Erythroblast (primary cell): ENCODE measurements at regions not wholly inside any gene's neighbourhood (a gene's known extent, or its start where the extent isn't known, plus 50 kb on each side); places are given as distances from the start of the nearest gene placed in this dataset.
A peak's percentile ranks its signal among the peaks of the same experiment; 100 is the strongest.

Source experiments
- DNase-seq, 2 experiments: peaks; one replicate each; lab custom pipeline; 2025; lab: John Stamatoyannopoulos, UW
- GATA1 ChIP-seq: IDR thresholded peaks from 2 replicates; pipeline ENCODE4 v1.6.1; 2011; ENCODE audit warnings: low read depth, mild to moderate bottlenecking, control low read depth, low read length, moderate library complexity
- POLR2A ChIP-seq: IDR thresholded peaks from 2 replicates; pipeline ENCODE4 v1.6.1; 2011; ENCODE audit warnings: mild to moderate bottlenecking, low read length

DNA sequence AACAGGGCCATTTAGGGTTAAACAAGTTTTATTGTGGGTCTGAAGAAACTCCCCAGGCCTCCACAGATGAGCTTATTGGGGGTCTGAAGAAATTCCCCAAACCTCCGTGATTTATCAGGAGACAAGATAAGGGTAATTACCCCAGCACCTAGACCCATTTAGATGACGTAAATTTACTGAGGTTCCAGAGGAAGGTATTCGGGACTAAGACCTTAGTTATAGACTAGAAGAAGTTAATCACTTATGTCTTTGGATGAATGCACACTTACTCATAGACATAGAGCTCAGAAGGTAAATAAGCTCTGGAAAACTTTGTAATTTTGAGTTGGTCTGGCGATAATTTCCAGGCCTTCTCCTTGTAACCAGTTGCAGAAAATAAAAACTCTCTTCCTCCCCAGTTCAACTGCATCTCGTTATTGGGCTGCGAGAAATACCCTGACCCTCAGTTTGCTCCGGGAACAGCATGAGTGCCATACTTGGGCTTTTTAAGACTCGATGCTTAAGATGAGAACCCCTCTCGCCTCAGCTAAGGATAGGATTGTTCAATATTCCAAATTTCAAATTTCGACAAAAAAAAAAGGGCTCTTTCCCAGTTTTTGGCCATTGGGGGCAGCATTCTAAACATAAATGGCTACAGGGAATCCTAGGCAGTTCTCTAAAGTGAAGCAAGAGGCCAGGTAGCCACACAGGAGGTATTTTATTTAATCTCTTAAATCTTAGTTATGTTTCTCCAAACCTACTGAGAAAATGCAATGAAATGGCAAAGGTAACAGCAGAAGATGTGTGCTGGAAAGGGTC is 74.7 kb upstream of the PFKP start:
- TF ChIP-seq POLR2A (no peak), GATA1 (no peak)
- DNase-seq = no peak

DNA sequence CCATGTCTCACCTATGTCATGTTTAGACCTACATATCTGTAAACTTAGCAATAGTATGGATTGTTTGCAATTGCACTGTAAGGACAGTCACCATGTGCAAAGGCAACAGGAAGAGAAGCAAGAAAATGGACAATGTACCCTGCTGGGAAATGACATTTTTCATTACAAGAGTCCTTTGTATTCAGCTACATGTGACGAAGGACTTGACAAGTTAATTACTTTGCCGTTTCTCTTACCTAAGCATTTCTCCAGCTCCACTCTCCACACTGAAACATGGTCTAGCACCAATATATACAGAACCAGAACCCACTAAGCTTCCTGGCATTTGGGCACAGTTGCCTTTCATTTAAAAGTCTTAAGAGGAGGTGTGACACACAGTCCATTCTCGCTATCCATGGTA is 76.6 kb upstream of the PFKP start:
- TF ChIP-seq POLR2A = no peak
- no peak for DNase-seq

DNA sequence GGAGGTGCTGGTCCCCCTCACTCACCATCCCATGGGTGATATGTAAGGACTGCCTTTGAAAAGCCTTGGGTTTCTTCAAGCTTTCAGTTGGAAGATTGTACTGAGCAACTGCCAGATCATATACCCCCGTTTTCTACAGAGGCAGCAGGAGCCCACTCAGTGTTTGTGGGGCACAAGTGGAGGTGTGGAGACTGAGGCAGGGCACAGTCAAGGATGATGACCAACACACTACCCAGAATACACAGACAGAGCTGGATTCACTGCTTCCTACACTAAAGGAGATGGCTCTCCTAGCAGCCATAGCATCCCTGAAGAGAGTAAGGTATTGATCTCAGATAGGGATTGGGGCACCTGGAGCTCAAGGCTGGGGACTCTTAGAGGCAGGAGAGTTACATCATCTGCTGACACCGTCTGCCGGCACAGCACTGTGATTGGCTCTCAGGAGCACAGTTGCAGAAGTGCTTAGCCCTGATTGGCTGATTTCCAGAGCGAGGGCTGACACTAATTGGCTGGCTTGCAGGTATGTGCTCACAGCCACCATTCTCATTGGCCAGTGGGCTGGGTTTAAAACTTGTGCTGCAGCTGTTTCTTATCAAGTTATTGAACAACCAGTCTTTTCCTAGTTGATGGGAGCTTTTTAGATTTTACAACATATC is 77.9 kb upstream of the PFKP start:
- peak in 1 of 2 experiments; percentile 10 for DNase-seq
- TF ChIP-seq GATA1 (no peak), POLR2A (no peak)

DNA sequence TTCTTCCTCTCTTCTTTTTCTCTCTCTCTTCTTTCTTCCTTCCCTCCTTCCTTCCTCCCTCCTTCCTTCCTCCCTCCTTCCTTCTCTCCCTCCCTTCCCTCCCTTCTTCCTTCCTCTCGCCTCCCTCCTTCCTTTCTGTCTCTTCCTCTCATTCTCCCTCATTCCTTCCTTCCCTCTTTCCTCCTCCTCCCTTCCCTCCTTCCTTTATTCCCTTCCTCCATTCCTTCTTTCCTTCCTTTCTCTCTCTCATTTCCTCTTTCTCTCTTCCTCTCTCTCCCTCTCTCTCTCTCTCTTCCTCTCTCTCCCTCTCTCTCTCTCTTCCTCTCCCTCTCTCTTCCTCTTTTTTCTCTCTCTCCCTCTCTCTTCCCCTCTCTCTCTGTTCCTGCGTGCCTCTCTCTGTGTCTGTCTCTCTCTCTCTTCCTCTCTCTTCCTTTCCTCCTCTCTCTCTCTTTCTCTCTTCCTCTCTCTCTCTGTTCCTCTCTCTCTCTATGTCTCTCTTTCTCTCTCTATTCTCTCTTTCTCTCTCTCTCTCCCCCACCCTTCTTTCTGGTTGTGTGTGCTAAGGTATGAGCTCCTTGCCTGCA is 80.1 kb upstream of the PFKP start:
- no peak for TF ChIP-seq POLR2A
- no peak for TF ChIP-seq GATA1
- DNase-seq = no peak

DNA sequence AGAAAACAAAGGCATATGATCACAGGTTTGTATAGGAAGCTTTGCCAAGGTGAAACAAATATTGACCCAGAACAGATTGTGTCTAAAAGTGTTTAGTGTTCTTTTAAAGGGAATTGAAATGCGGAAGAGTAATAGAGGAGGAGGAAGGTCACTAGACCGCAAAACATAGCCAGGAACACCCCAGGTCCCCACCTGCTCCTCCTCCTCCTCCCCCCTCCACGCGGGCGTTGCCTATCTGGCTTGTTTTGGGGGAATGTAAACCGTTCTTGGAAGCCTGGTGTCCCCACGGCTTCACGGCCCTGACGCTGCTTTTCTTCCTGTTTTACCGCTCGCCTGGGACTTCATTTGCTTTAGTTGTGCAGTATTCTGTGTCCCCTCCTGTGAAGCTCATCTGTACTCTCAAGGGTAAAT is 81.0 kb upstream of the PFKP start:
- TF ChIP-seq POLR2A (no peak), GATA1 (no peak)
- no peak for DNase-seq

DNA sequence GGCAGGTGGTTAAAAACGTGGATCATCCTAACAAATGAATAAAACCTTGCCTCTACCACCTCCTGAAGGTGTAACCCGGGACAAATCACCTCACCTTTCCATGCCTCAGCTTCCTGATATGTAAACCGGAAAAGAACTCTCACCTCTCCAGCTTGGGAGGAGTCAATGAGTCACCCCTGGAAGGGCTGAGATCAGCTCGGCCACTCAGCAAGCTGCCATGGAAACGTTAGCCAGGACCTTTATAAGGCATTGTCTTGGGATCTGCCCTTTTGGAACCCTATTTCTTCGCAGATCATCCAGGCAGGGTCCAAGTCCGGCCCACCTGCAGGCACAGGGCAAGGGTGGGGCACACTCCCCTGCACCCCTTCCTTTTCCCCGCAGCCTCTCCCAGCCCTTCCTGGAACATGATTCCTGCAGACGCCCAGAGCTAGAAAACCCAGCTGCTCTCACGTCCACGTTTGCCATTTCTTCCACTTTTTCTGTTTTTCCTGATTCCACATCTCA is 81.6 kb upstream of the PFKP start:
- TF ChIP-seq POLR2A = no peak
- no peak for TF ChIP-seq GATA1
- DNase-seq = peak in 1 of 2 experiments; percentile 5

DNA sequence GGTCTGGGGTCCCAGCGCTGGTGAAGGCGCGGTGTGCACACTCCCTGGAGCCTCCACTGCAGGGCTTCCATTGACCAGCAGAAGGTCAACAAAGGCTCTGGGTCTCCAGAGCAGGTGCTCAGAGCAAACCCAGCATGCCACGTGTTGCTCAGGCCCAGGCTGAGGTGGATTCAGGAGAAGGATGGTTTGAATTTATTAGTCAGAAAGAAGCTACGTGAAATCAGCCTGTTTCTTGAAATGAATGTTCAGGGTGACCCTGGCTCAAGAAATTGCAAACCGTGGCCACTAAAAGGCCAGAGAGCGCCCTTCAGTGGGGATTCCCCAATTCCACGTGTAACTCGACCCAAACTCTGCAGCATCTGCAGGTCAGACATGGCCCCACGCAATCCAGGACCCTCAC is 82.7 kb upstream of the PFKP start:
- DNase-seq = no peak
- TF ChIP-seq POLR2A = no peak
- TF ChIP-seq GATA1 = no peak

DNA sequence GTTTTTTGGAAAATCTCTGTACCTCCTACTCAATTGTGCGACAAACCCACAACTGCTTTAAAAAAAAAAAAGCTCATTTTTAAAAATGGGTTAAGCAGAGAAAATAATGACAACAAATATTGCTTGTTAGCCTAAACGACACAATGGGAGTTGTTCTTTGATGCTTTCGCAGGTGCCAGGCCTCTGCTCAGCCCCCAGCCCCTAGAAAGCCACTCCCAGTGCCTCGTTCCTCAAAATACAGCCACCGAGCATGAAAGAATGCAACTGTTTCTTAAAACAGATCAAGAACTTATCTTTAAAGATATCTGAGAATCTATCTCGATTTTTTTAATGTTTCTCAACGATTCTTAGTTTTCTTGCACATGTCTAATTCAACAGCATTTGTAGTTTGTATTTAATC is 85.2 kb upstream of the PFKP start:
- TF ChIP-seq POLR2A = no peak
- no peak for TF ChIP-seq GATA1
- DNase-seq = no peak

GRCh38 chr10:2981361-2981801 is 86.0 kb upstream of the PFKP start:
- TF ChIP-seq GATA1 = no peak
- no peak for TF ChIP-seq POLR2A
- DNase-seq = no peak

DNA sequence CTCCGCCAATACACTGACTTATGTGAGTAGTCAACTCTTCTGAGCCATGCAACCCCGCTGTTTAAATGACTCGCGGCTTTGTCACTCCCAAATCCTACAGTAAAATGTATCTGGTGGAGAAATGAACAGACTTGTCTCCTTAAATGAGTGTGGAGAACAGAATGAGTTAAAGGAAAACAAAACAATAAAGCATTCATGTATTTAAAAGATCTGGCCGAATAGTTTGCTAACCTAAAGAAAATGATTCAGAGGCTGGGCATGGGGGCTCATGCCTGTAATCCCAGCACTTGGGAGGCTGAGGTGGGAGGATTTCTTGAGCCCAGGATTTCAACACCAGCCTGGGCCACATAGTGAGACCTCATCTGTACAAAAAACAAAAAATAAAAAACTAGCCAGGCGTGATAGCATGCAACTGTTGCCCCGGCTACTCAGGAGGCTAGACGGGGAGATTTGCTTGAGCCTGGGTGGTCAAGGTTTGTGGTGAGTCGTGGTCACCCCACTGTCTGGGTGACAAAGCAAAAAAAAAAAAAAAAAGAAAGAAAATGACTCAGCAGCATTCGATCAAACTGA is 86.5 kb upstream of the PFKP start:
- TF ChIP-seq POLR2A (no peak), GATA1 (no peak)
- DNase-seq = no peak

GRCh38 chr10:2980116-2980515 is 87.2 kb upstream of the PFKP start:
- DNase-seq = no peak
- TF ChIP-seq POLR2A (no peak), GATA1 (no peak)

DNA sequence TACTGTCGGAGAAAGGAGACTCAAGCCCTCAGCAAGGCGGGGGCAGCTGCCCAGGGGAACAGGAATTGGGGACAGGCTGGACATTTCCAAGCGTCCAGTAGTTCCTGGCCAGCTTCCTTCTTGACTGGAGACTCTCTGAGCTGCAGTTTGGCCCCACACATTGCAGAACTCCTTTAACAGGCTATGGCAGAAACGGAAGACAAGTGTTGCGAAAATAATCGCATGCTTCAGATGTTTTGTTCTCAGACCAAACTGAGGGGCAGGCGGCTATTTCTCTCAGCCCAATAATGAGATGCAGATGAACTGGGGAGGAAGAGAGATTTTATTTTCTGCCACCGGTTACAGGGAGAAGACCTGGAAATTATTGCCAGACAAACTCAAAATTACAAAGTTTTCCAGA is 88.0 kb upstream of the PFKP start:
- TF ChIP-seq GATA1 = no peak
- no peak for TF ChIP-seq POLR2A
- no peak for DNase-seq

GRCh38 chr10:2978574-2979273 is 88.6 kb upstream of the PFKP start:
- DNase-seq = no peak
- TF ChIP-seq POLR2A (no peak), GATA1 (no peak)
